ENCODE measurements at regions not wholly inside any gene's neighbourhood (a gene's known extent, or its start where the extent isn't known, plus 50 kb on each side); places are given as distances from the start of the nearest gene placed in this dataset.

- intact Hi-C loops (cut with micrococcal nuclease; ENCODE audit: unreplicated experiment) = loop anchor here (10.0 kb wide), 2 partner anchors 184 to 344 kb away; no protein-coding TSS in a partner anchor
Measured at GRCh38 chr20:56979125-56979524, 287.3 kb downstream of the BMP7 start.

GRCh38 chr20:56981301-56981700, 285.1 kb downstream of the BMP7 start:
- BruUV-seq (replicated peaks) = no TSS peak
- Histone ChIP-seq H3K27ac (ENCODE audit: low read depth, low read length, poor library complexity, severe bottlenecking) (no peak overlapping the region), H2AFZ (ENCODE audit: low read length) (no peak overlapping the region), H4K20me1 (ENCODE audit: insufficient read depth, low read length) (no peaks in the 10 kb centered on the region), H3K36me3 (ENCODE audit: insufficient read depth, low read length) (no peaks in the 10 kb centered on the region), H3K9me3 (ENCODE audit: low read length) (no peaks in the 10 kb centered on the region; the same call in 1 of the 2 replicates), H3K4me2 (ENCODE audit: low read length) (no peak overlapping the region), H3K4me1 (ENCODE audit: insufficient read depth, low read length, poor library complexity, severe bottlenecking) (no peaks in the 10 kb centered on the region), H3K9me2 (ENCODE audit: insufficient read depth, low read length) (no peaks in the 10 kb centered on the region), H3K4me3 (ENCODE audit: low read depth, low read length, poor library complexity, severe bottlenecking) (no peak overlapping the region), H3K79me2 (ENCODE audit: insufficient read depth, low read depth, low read length) (no peaks in the 10 kb centered on the region)
- intact Hi-C loops (cut with micrococcal nuclease; ENCODE audit: unreplicated experiment) = no loop called here
- DNase-seq (ENCODE audit: low spot score) = no peak
- ChIA-PET CTCF (ENCODE audit: unreplicated experiment) (no interaction called here), POLR2A (interaction anchor here (0.6 kb wide), 1 partner anchor 268 kb away, joined by 3 read pairs; no protein-coding TSS in a partner anchor)
- no peak for TF ChIP-seq CTCF (conservative IDR thresholded peaks at IDR 0.05; ENCODE audit: low read length)
- no peak for TF ChIP-seq EZH2phosphoT487 (IDR thresholded peaks at IDR 0.05; ENCODE audit: borderline replicate concordance, low read depth, low read length)

More at GRCh38 chr20:56979125-56979524, 287.3 kb downstream of the BMP7 start:
- no peaks in the 10 kb centered on the region for H3K79me2 ChIP-seq (ENCODE audit: insufficient read depth, low read depth, low read length)
- H3K36me3 ChIP-seq (ENCODE audit: insufficient read depth, low read length) = no peaks in the 10 kb centered on the region
- ChIA-PET POLR2A (no interaction called here), CTCF (ENCODE audit: unreplicated experiment) (no interaction called here)
- H3K9me3 ChIP-seq (ENCODE audit: low read length) = no peaks in the 10 kb centered on the region
- DNase-seq (ENCODE audit: low spot score) = no peak
- no peaks in the 10 kb centered on the region for H4K20me1 ChIP-seq (ENCODE audit: insufficient read depth, low read length)
- no peak for TF ChIP-seq EZH2phosphoT487 (IDR thresholded peaks at IDR 0.05; ENCODE audit: borderline replicate concordance, low read depth, low read length)
- TF ChIP-seq CTCF (conservative IDR thresholded peaks at IDR 0.05; ENCODE audit: low read length) = no peak
- no peak overlapping the region for H3K4me3 ChIP-seq (ENCODE audit: low read depth, low read length, poor library complexity, severe bottlenecking)
- no peak overlapping the region for H3K27ac ChIP-seq (ENCODE audit: low read depth, low read length, poor library complexity, severe bottlenecking)
- H3K4me1 ChIP-seq (ENCODE audit: insufficient read depth, low read length, poor library complexity, severe bottlenecking) = peaks cover 11% of the 10 kb centered on the region
- no peak overlapping the region for H3K4me2 ChIP-seq (ENCODE audit: low read length)
- H3K9me2 ChIP-seq (ENCODE audit: insufficient read depth, low read length) = no peaks in the 10 kb centered on the region
- no TSS peak for BruUV-seq (replicated peaks)
- no peak overlapping the region for H2AFZ ChIP-seq (ENCODE audit: low read length)

- DNase-seq (ENCODE audit: low spot score) = no peak
- H3K4me2 ChIP-seq (ENCODE audit: low read length) = no peak overlapping the region
- ChIA-PET CTCF (ENCODE audit: unreplicated experiment) (no interaction called here), POLR2A (no interaction called here)
- peaks cover 4% of the 10 kb centered on the region for H3K9me3 ChIP-seq (ENCODE audit: low read length)
- no peaks in the 10 kb centered on the region for H4K20me1 ChIP-seq (ENCODE audit: insufficient read depth, low read length)
- no peak overlapping the region for H2AFZ ChIP-seq (ENCODE audit: low read length)
- H3K27ac ChIP-seq (ENCODE audit: low read depth, low read length, poor library complexity, severe bottlenecking) = no peak overlapping the region
- H3K79me2 ChIP-seq (ENCODE audit: insufficient read depth, low read depth, low read length) = no peaks in the 10 kb centered on the region
- no peaks in the 10 kb centered on the region for H3K4me1 ChIP-seq (ENCODE audit: insufficient read depth, low read length, poor library complexity, severe bottlenecking)
- no peaks in the 10 kb centered on the region for H3K9me2 ChIP-seq (ENCODE audit: insufficient read depth, low read length)
- no peak overlapping the region for H3K4me3 ChIP-seq (ENCODE audit: low read depth, low read length, poor library complexity, severe bottlenecking)
- no TSS peak for BruUV-seq (replicated peaks)
- intact Hi-C loops (cut with micrococcal nuclease; ENCODE audit: unreplicated experiment) = no loop called here
- H3K36me3 ChIP-seq (ENCODE audit: insufficient read depth, low read length) = no peaks in the 10 kb centered on the region
- TF ChIP-seq EZH2phosphoT487 (IDR thresholded peaks at IDR 0.05; ENCODE audit: borderline replicate concordance, low read depth, low read length) (no peak), CTCF (conservative IDR thresholded peaks at IDR 0.05; ENCODE audit: low read length) (0 out of 2 replicates have a peak, but pooled peaks have one; percentile 18)
Measured at GRCh38 chr20:56983813-56984212, 282.6 kb downstream of the BMP7 start.

Data from OCI-LY7 (cell line).